Transverse colon (tissue), 3 donors: ENCODE measurements at regions not wholly inside any gene's neighbourhood (a gene's known extent, or its start where the extent isn't known, plus 50 kb on each side); places are given as distances from the start of the nearest gene placed in this dataset.
"Not testable (repeated sequence)": the region's sequence is repeated elsewhere in the genome, so short reads cannot be mapped to it uniquely, and the experiment has no call there.

Source experiments
- CTCF ChIP-seq, 5 experiments: fragments of 200-600 bp in 3 of 5; fragments of 450-650 bp in 2 of 5; sonication (generic) in 3 of 5; IDR thresholded peaks; 1 replicate in 2 of 5; 2 replicates in 3 of 5; pipeline ENCODE4 v1.5.1; 2016 to 2017; ENCODE audit warnings: antibody characterized with exemption in 5 of 5, inconsistent platforms in 3 of 5, mild to moderate bottlenecking in 2 of 5, moderate library complexity in 1 of 5
- EP300 ChIP-seq: sonication (generic); formaldehyde crosslinking; IDR thresholded peaks from one replicate; pipeline ENCODE4 v1.6.1; 2017; ENCODE audit warnings: antibody characterized with exemption, low read depth
- POLR2A ChIP-seq: fragments of 450-650 bp; IDR thresholded peaks from one replicate; pipeline ENCODE4 v1.6.1; 2016; ENCODE audit warnings: antibody characterized with exemption, mild to moderate bottlenecking, moderate library complexity

- not testable (repeated sequence) for TF ChIP-seq POLR2A; CTCF (IDR thresholded peaks at IDR 0.05); EP300
These were observed 94.3 kb downstream of the XKR3 start for GRCh38 chr22:16730894-16731293.
